GM18861 (cell line): ENCODE measurements at regions not wholly inside any gene's neighbourhood (a gene's known extent, or its start where the extent isn't known, plus 50 kb on each side); places are given as distances from the start of the nearest gene placed in this dataset.

Source experiments
- ATAC-seq: cut with Tn5 transposase; IDR thresholded peaks from one replicate; pipeline ENCODE4 v1.9.1; 2021; ENCODE audit not compliant: unreplicated experiment

DNA sequence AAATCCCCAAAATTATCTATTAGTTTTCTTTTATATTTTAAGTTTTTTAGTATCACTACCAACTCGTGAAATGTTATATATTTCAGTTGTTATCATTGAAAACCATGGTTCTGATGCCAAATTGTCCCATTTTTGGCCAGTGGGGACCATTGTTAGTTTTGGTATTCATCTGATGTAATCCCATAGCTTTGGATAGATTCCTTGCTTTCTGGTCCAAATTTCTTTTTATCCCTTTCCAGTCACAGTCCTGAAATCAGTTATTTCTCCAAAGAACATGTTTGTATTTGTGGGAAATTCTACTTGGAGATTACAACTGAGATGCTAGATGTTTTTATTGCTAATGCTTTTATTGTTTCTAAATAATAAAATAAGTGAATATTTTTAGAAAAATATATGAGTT is 976.8 kb upstream of the CRIM1 start:
- ATAC-seq: no peak

DNA sequence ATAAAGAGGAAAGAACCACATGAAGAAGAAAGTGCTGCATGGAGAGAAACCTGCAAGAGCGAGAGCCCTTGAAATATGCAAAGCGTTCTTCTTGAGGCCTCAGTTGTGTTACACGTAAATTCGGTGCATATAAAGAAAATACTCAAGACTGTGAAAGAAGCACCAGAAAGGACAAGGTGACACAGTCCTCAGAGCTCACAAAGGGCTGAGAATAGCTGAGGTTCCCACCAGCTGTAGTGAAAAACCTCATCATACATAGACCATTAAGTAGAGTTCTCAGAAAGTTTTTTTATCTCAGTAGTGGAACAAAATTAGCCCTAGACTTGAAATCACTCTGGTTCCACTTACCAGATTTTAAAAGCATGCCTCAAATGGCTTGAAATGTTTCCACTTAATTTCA is 980.7 kb upstream of the CRIM1 start:
- ATAC-seq: no peak

DNA sequence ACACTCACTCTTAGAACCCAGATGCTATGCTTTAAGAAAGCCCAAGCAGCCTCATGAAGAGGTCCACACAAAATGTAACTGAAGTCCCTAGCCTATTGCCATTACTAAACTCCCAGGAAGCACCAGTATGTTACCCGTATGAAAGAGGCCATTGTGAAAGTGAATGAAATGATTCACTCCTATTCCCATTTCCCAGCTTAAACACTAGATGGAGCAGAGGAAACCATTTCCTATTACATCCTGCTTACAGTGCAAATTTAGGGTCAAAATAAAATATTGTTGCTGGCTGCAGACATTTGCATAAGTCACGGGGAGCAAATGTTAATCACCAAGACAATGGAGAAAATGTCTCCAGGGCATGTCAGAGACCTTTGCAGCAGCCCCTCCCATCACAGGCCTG is 989.7 kb upstream of the CRIM1 start:
- no peak for ATAC-seq

DNA sequence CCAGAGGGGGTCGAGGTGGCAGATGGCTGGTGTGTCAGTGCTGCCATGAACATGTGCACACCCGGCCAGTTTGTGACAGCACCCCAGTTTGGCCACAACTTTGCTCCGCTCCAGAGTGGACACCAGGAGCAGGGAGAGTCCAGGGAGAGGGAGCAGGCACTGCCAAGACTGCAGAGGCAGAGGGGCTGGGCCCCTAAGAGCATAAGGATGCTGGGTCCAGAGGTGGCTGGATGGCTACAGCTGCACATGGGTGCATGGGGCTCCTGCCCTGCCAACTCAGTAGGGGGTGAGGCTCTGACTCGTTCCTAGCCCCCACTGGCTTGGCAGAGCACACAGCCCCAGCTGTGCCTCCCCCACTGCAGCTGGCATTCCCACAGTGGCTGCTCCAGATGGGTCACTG is 999.2 kb upstream of the CRIM1 start:
- no peak for ATAC-seq

DNA sequence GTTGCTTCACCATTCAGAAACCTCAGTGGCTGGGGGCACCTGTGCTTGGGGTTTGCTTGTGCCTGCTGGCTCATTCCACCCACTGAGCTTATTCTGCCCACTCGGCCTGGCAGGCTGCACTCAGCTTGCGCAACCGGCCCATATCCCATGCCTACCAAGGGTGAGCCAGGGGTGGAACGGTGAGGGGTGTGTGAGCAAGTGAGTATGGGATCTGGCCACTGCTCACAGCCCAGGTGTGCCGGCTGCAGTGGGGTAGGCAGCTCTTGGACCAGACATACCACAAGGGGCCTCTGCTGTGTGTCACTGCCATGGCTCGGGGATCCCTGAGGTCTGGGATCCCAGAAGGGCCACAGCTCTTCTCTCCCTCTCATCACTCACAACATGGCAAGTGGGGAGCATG is 1000.5 kb upstream of the CRIM1 start:
- no peak for ATAC-seq

- no peak for ATAC-seq
Measured at GRCh38 chr2:35347561-35347960, 1008.0 kb upstream of the CRIM1 start.

DNA sequence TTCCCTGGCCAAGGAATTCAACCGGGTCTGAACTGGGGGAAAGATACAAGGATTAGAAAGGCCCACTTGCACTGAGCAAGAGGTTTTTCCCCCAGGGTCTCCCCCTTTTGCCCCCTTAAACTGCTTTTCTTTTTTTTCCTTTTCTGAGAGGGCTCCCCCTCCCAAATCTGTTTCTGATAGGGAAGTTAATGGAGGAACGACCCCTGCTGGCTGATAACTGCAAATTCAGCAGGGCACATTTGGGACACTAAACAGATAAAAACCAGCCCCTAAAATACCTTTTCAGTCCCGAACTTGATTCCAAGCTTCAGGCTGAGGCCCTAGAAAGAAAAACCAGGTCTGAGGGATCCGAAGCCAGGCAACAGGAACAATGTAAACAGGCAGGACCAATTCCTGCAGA is 1012.4 kb upstream of the CRIM1 start:
- ATAC-seq: no peak

GRCh38 chr2:35339211-35339610 is 1016.4 kb upstream of the CRIM1 start:
- ATAC-seq: no peak

- no peak for ATAC-seq
Measured at GRCh38 chr2:35337922-35338321, 1017.7 kb upstream of the CRIM1 start.

- ATAC-seq: no peak
Measured at GRCh38 chr2:35314049-35314448, 1041.5 kb upstream of the CRIM1 start.

GRCh38 chr2:35301369-35301768 is 1054.2 kb upstream of the CRIM1 start:
- no peak for ATAC-seq

GRCh38 chr2:35298493-35298892 is 1057.1 kb upstream of the CRIM1 start:
- ATAC-seq: no peak

GRCh38 chr2:35297403-35297802 is 1058.2 kb upstream of the CRIM1 start:
- ATAC-seq: no peak

DNA sequence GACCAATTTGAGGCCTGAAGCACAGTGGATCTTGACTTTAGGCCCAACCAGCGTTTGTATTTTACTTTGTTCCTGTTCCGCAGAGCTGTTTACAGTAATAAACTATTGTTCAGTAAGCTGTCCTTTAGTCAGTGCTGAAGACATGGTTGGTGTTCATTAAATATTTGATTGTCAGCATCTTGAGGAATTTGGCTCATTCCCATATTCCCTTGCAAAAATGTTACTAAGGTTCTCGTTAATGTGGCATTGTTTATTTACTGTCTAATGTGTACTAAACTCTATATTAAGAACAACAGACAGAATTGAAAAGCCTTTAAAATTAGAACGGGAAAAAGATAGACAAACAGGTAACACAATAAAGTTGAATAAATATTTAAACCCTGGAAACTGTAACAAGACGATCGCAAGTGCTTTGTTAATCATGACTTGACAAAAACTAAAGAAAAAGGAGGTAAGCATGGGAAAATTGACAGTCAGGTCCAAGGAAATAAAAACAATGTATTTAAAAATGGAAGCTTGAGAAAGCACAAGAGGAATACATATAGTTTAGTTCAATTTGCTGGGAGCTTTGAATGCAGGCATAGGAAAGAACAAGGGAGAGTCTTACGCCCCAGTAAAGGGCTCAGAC is 1060.8 kb upstream of the CRIM1 start:
- no peak for ATAC-seq

DNA sequence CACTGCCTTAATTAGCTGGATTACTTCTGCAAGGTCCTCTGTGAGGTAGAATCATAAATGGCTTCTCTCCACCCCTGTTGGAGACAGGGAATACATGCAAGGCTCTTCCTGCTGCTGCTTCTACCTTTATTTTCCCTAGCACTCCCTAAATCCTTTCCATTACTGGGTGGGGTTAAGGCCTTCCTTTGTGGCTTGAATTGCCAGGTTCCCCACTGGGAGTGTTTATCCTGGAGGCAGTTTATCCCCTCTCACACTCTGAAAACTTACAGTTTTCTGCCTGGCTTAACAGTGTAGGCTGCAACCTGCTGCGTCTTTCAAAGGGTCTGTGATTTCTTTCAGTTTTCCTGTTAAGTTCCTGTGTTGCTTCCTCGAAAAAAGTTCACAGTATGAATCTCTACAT is 1062.3 kb upstream of the CRIM1 start:
- no peak for ATAC-seq

- ATAC-seq: no peak
Measured at GRCh38 chr2:35292199-35292598, 1063.4 kb upstream of the CRIM1 start.

GRCh38 chr2:35281702-35282101 is 1073.9 kb upstream of the CRIM1 start:
- no peak for ATAC-seq

DNA sequence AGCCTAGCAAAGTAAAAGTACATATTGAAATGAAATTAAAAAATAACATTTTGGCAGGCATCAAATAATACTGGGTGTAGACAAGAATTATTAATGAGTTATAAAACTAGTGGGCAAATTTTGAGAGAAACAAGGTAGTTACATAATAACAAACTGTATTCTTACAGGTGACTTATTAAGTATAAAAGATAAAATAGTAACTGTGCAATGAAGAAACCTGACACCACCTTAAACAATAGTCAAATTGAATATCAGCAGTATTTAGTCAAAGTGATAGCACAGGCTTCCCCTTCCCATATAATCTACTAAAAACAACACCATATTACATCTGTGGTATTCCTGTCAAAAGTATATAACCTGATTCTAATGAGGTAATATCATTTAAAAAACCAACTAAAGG is 1099.8 kb upstream of the CRIM1 start:
- ATAC-seq: no peak

GRCh38 chr2:35251156-35251555 is 1104.4 kb upstream of the CRIM1 start:
- ATAC-seq: no peak

DNA sequence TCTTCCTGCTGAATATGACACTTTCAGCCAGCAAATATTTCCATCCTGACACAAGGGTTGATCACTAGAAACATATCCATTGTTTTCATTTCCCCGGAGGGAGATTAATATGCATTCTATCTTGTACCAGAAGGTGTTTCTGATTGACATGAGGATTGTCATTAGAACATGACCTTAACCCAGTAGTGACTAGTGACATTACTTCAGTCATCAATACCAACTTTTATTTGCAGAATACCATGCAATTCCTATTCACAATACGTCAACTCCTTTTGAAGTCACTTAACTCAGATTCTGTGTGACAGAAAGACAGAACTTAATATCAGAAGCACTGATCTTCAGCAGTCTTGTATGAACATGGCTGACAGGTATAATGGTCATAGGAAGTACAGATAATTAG is 1108.9 kb upstream of the CRIM1 start:
- ATAC-seq: no peak

DNA sequence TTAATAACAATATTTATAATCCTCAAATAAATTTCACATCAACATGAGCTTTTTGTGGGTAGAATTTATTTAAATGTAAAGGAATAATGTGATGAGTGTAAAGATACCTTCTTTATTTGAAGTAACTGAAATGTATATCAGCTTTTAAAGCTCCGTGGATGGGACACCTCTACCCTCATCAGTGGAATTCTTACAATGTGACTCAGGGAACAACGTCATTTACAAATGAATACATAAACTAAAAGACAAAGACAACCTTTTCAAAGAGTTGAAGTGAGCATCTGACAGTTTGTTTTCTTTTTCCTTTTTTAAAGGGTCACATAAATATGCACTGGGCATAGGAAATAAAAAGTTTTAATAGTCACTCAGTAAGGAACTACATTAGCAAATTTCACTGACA is 1127.0 kb upstream of the CRIM1 start:
- ATAC-seq: no peak

GRCh38 chr2:35220461-35220860 is 1135.1 kb upstream of the CRIM1 start:
- no peak for ATAC-seq

DNA sequence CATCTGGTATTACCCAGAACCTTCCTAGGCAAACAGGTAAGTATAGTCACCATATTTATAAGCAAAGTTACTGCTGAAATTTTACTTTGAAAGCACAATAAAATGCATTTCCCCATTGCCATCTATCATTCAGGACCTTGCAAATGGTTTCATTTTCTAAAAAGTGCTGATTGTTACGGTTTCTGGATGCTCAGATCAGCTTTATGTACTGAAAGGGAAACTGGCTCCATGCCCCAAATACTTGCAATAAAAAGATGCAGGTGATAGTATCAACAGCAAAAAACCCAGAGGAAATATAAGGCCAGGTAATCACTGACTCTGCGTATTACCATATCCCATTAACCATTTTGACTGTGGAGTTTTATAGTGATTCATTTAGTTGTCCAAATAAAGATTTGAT is 1150.7 kb upstream of the CRIM1 start:
- no peak for ATAC-seq

- ATAC-seq: no peak
Measured at GRCh38 chr2:35204323-35204722, 1151.3 kb upstream of the CRIM1 start.
